ENCODE measurements at regions not wholly inside any gene's neighbourhood (a gene's known extent, or its start where the extent isn't known, plus 50 kb on each side); places are given as distances from the start of the nearest gene placed in this dataset.

DNA sequence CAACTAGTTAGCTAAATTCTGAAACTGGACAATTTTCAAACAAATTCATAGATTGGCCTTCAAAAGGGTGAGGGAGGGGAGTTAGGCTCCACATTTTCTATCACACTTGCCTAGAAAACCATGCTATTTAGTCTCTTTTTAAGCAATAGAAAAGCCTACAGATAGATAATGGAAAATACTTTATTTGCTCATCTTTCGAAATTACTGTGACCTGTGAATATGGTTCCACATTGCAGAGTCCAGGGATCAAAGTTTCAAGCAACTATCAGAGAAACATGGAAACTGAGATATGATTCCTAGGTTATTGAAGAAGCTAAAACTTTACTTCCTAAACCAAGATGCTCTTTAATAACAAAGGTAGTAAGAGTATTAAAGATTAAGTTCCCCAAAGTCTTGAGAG lies 176.6 kb upstream of the NECTIN3 start:
- TF ChIP-seq, protein P1, sequence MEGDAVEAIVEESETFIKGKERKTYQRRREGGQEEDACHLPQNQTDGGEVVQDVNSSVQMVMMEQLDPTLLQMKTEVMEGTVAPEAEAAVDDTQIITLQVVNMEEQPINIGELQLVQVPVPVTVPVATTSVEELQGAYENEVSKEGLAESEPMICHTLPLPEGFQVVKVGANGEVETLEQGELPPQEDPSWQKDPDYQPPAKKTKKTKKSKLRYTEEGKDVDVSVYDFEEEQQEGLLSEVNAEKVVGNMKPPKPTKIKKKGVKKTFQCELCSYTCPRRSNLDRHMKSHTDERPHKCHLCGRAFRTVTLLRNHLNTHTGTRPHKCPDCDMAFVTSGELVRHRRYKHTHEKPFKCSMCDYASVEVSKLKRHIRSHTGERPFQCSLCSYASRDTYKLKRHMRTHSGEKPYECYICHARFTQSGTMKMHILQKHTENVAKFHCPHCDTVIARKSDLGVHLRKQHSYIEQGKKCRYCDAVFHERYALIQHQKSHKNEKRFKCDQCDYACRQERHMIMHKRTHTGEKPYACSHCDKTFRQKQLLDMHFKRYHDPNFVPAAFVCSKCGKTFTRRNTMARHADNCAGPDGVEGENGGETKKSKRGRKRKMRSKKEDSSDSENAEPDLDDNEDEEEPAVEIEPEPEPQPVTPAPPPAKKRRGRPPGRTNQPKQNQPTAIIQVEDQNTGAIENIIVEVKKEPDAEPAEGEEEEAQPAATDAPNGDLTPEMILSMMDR (conservative IDR thresholded peaks at IDR 0.05 in 1 of 2, IDR thresholded peaks at IDR 0.05 in 1 of 2; ENCODE audit: extremely low read depth in 1 of 2, insufficient read depth in 1 of 2, low read depth in 1 of 2, low read length in 2 of 2): no peak
- no peak for TF ChIP-seq EZH2 (IDR thresholded peaks at IDR 0.05; ENCODE audit: borderline replicate concordance, low read length)

Data from mammary epithelial cell (primary cell).